Chondrocyte (in vitro differentiated cells): ENCODE measurements at regions not wholly inside any gene's neighbourhood (a gene's known extent, or its start where the extent isn't known, plus 50 kb on each side); places are given as distances from the start of the nearest gene placed in this dataset.

Experiments
- DNase-seq: peaks from one replicate; pipeline ENCODE4 v3.0.0; 2021; ENCODE audit warnings: mixed read lengths, low spot score
- H3K27ac Mint-ChIP-seq: one replicate; pipeline ENCODE4 v1.8.0; 2021; ENCODE audit warnings: mild to moderate bottlenecking, moderate library complexity, mixed read lengths; ENCODE audit not compliant: unreplicated experiment
- H3K27me3 Mint-ChIP-seq: 2 replicates; pipeline ENCODE4 v1.8.0; 2021; ENCODE audit warnings: low read depth, mixed read lengths
- H3K36me3 Mint-ChIP-seq: 2 replicates; pipeline ENCODE4 v1.8.0; 2021; ENCODE audit warnings: low read depth, mixed read lengths
- H3K4me1 Mint-ChIP-seq: 2 replicates; pipeline ENCODE4 v1.8.0; 2021; ENCODE audit warnings: low read depth, mild to moderate bottlenecking, mixed read lengths
- H3K4me3 Mint-ChIP-seq: one replicate; pipeline ENCODE4 v1.8.0; 2021; ENCODE audit warnings: mild to moderate bottlenecking, moderate library complexity, mixed read lengths; ENCODE audit not compliant: unreplicated experiment
- H3K9me3 Mint-ChIP-seq: 2 replicates; pipeline ENCODE4 v1.8.0; 2021; ENCODE audit warnings: low read depth, mixed read lengths
- CTCF ChIP-seq: fragments of 200-600 bp; sonication (generic); IDR thresholded peaks from 2 replicates; pipeline ENCODE4 v1.5.0; 2021; ENCODE audit warnings: antibody characterized with exemption, mild to moderate bottlenecking, moderate library complexity

- DNase-seq, result no peak
- TF ChIP-seq CTCF, result no peak
- peaks cover 32% of the 10 kb centered on the region for H3K27me3 Mint-ChIP-seq
- H3K36me3 Mint-ChIP-seq, result no peaks in the 10 kb centered on the region
- no peak overlapping the region for H3K27ac Mint-ChIP-seq
- H3K4me1 Mint-ChIP-seq, result no peaks in the 10 kb centered on the region
- no peaks in the 10 kb centered on the region for H3K9me3 Mint-ChIP-seq
- H3K4me3 Mint-ChIP-seq, result no peak overlapping the region
Measured at GRCh38 chr10:6649903-6650302, 69.8 kb upstream of the PRKCQ start.

- Mint-ChIP-seq H3K9me3 (no peaks in the 10 kb centered on the region), H3K36me3 (no peaks in the 10 kb centered on the region), H3K4me1 (no peaks in the 10 kb centered on the region), H3K4me3 (no peak overlapping the region), H3K27me3 (peaks cover 33% of the 10 kb centered on the region), H3K27ac (no peak overlapping the region)
- DNase-seq, result no peak
- no peak for TF ChIP-seq CTCF
Measured at GRCh38 chr10:6648894-6649720, 69.0 kb upstream of the PRKCQ start.

GRCh38 chr10:6647811-6648526 lies 67.9 kb upstream of the PRKCQ start:
- H3K4me3 Mint-ChIP-seq, result no peak overlapping the region
- H3K4me1 Mint-ChIP-seq, result no peaks in the 10 kb centered on the region
- peaks cover 26% of the 10 kb centered on the region for H3K27me3 Mint-ChIP-seq
- no peak for DNase-seq
- H3K36me3 Mint-ChIP-seq, result no peaks in the 10 kb centered on the region
- peak; percentile 72 for TF ChIP-seq CTCF
- H3K9me3 Mint-ChIP-seq, result no peaks in the 10 kb centered on the region
- no peak overlapping the region for H3K27ac Mint-ChIP-seq

- H3K36me3 Mint-ChIP-seq, result no peaks in the 10 kb centered on the region
- no peaks in the 10 kb centered on the region for H3K9me3 Mint-ChIP-seq
- H3K4me3 Mint-ChIP-seq, result no peak overlapping the region
- H3K27me3 Mint-ChIP-seq, result peaks cover 20% of the 10 kb centered on the region
- no peak for DNase-seq
- no peaks in the 10 kb centered on the region for H3K4me1 Mint-ChIP-seq
- no peak overlapping the region for H3K27ac Mint-ChIP-seq
- no peak for TF ChIP-seq CTCF
Measured at GRCh38 chr10:6643962-6644361, 63.9 kb upstream of the PRKCQ start.

GRCh38 chr10:6642876-6643275 lies 62.8 kb upstream of the PRKCQ start:
- H3K27me3 Mint-ChIP-seq, result peaks cover 22% of the 10 kb centered on the region
- no peak for DNase-seq
- no peak for TF ChIP-seq CTCF
- H3K9me3 Mint-ChIP-seq, result no peaks in the 10 kb centered on the region
- no peaks in the 10 kb centered on the region for H3K36me3 Mint-ChIP-seq
- no peak overlapping the region for H3K4me3 Mint-ChIP-seq
- H3K27ac Mint-ChIP-seq, result no peak overlapping the region
- H3K4me1 Mint-ChIP-seq, result no peaks in the 10 kb centered on the region
